DND-41 (cell line): ENCODE measurements at regions not wholly inside any gene's neighbourhood (a gene's known extent, or its start where the extent isn't known, plus 50 kb on each side); places are given as distances from the start of the nearest gene placed in this dataset.

Experiments
- CTCF ChIP-seq: IDR thresholded peaks from 2 replicates; pipeline ENCODE4 v1.5.1; 2012; ENCODE audit warnings: borderline replicate concordance, low read length, moderate library complexity, mild to moderate bottlenecking; ENCODE audit not compliant: poor library complexity, severe bottlenecking; ENCODE audit errors: extremely low read depth
- EZH2 ChIP-seq: IDR thresholded peaks from 3 replicates; pipeline ENCODE4 v1.6.1; 2012; ENCODE audit warnings: borderline replicate concordance, low read depth, mild to moderate bottlenecking, moderate library complexity, low read length, inconsistent platforms; ENCODE audit not compliant: severe bottlenecking

GRCh38 chr14:44763356-44763755, 198.4 kb downstream of the KLHL28 start:
- TF ChIP-seq CTCF (no peak), EZH2 (no peak)
